PC-3 (cell line): ENCODE measurements at regions not wholly inside any gene's neighbourhood (a gene's known extent, or its start where the extent isn't known, plus 50 kb on each side); places are given as distances from the start of the nearest gene placed in this dataset.

Source experiments
- EZH2 ChIP-seq: fragments of 300-600 bp; sonication (generic); IDR thresholded peaks from one replicate; pipeline ENCODE4 v1.6.1; 2017; ENCODE audit warnings: antibody characterized with exemption, mild to moderate bottlenecking, low read length; ENCODE audit not compliant: unreplicated experiment
- EZH2phosphoT487 ChIP-seq: fragments of 300-600 bp; sonication (generic); IDR thresholded peaks from 2 replicates; pipeline ENCODE4 v1.6.1; 2018; ENCODE audit warnings: mild to moderate bottlenecking, antibody characterized with exemption, low read length, borderline replicate concordance
- TF ChIP-seq, protein P1 (sequence below): fragments of 300-600 bp; sonication (generic); conservative IDR thresholded peaks from 2 replicates; pipeline ENCODE4 v1.5.1; 2017; ENCODE audit warnings: antibody characterized with exemption, low read depth, mild to moderate bottlenecking, low read length

DNA sequence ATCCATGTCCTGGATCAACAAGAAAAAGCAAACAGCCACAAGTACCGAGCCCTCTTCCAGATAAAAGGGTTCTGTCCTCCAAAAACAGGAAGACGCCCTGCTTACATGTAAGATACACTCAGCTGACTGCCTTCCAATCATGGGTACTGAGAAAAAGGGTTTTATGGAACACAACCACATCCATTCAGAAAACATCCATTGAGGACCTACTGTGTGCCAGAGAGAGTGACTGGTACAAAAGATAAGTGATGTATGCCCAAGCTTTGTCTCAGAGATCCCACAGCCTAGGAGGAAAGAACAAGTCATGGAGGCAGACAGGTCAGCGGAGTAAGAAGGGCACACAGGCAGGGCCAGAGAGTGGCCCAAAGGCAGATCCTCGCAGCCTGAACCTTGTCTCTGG is 94.8 kb upstream of the SSTR4 start:
- TF ChIP-seq, protein P1, sequence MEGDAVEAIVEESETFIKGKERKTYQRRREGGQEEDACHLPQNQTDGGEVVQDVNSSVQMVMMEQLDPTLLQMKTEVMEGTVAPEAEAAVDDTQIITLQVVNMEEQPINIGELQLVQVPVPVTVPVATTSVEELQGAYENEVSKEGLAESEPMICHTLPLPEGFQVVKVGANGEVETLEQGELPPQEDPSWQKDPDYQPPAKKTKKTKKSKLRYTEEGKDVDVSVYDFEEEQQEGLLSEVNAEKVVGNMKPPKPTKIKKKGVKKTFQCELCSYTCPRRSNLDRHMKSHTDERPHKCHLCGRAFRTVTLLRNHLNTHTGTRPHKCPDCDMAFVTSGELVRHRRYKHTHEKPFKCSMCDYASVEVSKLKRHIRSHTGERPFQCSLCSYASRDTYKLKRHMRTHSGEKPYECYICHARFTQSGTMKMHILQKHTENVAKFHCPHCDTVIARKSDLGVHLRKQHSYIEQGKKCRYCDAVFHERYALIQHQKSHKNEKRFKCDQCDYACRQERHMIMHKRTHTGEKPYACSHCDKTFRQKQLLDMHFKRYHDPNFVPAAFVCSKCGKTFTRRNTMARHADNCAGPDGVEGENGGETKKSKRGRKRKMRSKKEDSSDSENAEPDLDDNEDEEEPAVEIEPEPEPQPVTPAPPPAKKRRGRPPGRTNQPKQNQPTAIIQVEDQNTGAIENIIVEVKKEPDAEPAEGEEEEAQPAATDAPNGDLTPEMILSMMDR, result no peak
- TF ChIP-seq EZH2phosphoT487, result no peak
- no peak for TF ChIP-seq EZH2
